Activated CD4-positive, alpha-beta memory T cell treated with anti-CD3 and anti-CD28 coated beads, Interleukin-2, amount 10 ng/mL, durations not matched to agents 7 days and 5 days (primary cell): ENCODE measurements at regions not wholly inside any gene's neighbourhood (a gene's known extent, or its start where the extent isn't known, plus 50 kb on each side); places are given as distances from the start of the nearest gene placed in this dataset.

Experiments
- CTCF ChIA-PET: fragments of 350-600 bp; sonication (Branson Sonifier 250); formaldehyde crosslinking; loops from one replicate; lab custom pipeline; 2021; ENCODE audit warnings: antibody characterized with exemption, inconsistent platforms; lab: Charles Lee
- POLR2A ChIA-PET: fragments of 350-600 bp; sonication (Branson Sonifier 250); formaldehyde crosslinking; loops from one replicate; lab custom pipeline; 2021; ENCODE audit warnings: antibody characterized with exemption; lab: Charles Lee
- DNase-seq: peaks from one replicate; pipeline ENCODE4 v3.0.0-alpha.2; 2020
- H3K27ac Mint-ChIP-seq: one replicate; pipeline ENCODE4 v1.8.0; 2021; ENCODE audit warnings: mild to moderate bottlenecking, mixed read lengths
- H3K27me3 Mint-ChIP-seq: one replicate; pipeline ENCODE4 v1.8.0; 2021; ENCODE audit warnings: mixed read lengths
- H3K36me3 Mint-ChIP-seq: one replicate; pipeline ENCODE4 v1.8.0; 2021; ENCODE audit warnings: low read depth, mixed read lengths
- H3K4me1 Mint-ChIP-seq: one replicate; pipeline ENCODE4 v1.8.0; 2021; ENCODE audit warnings: mixed read lengths
- H3K4me3 Mint-ChIP-seq: one replicate; pipeline ENCODE4 v1.8.0; 2021; ENCODE audit warnings: mild to moderate bottlenecking, mixed read lengths
- H3K9me3 Mint-ChIP-seq: one replicate; pipeline ENCODE4 v1.8.0; 2021; ENCODE audit warnings: mixed read lengths

DNA sequence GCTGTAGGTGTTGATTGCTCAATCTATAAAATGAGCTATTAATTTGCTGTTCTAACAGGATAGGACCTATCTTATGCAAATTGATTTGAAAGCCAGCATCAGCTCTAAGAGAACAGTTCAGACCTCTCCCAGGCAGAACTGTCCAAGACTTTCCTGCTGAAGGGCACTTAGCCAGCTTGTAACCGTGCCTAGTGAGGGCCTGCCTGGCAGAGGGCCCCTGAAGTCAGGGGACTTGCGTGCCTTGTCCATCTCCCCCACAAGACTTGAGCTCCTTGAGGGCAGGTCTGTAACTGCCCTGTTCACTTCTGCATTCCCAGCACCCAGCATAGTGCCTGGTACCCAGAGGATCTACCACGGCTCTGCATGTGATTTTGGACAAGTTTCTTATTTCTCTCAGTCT lies 293.4 kb downstream of the CDK5RAP2 start:
- Mint-ChIP-seq H3K4me1 (no peaks in the 10 kb centered on the region), H3K27ac (no peak overlapping the region), H3K27me3 (no peaks in the 10 kb centered on the region), H3K36me3 (no peaks in the 10 kb centered on the region), H3K9me3 (no peaks in the 10 kb centered on the region), H3K4me3 (no peak overlapping the region)
- no peak for DNase-seq
- ChIA-PET CTCF (no interaction called here), POLR2A (no interaction called here)

DNA sequence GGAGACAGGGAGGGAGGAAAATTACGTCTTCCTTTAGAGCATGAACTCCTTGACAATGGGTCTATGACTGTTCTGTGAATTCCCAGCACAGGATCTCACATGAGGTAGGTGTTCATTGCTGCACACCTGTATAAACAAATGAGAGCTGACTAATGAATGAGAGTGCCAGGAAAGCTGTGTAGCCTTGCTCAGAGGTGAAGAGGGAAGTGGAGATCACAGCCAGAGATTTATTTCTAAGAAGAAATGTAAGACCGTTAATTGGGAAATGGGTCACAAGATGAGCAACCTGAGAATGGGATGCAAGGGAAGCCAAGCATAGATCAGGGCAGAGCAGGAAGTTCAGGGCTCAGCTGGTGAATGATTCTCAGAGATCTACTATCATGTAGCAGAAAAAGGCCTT lies 295.1 kb downstream of the CDK5RAP2 start:
- H3K27ac Mint-ChIP-seq, result no peak overlapping the region
- DNase-seq, result no peak
- POLR2A ChIA-PET, result no interaction called here
- no peaks in the 10 kb centered on the region for H3K36me3 Mint-ChIP-seq
- no peaks in the 10 kb centered on the region for H3K27me3 Mint-ChIP-seq
- H3K4me1 Mint-ChIP-seq, result no peaks in the 10 kb centered on the region
- no peaks in the 10 kb centered on the region for H3K9me3 Mint-ChIP-seq
- no peak overlapping the region for H3K4me3 Mint-ChIP-seq
- CTCF ChIA-PET, result no interaction called here

DNA sequence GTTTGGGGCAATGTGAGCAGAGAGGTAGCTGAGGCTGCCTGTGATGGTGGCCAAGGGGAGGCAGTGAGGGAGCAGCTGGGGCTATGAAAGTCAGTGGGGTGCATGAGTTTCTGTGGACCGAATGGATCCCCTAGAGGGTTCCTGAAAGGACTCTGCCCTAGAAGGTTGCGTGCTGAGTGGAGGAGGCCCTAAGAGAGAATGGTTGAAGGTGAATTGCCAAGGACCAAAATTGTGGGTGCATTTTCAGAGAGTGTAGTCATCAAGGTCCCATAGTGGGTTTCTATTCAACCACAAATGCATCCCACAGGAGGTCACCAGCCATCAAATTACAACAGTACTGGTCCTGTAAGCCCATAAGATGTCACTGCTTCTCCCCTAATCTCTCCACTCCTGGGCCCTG lies 298.3 kb downstream of the CDK5RAP2 start:
- H3K4me3 Mint-ChIP-seq, result no peak overlapping the region
- H3K4me1 Mint-ChIP-seq, result no peaks in the 10 kb centered on the region

DNA sequence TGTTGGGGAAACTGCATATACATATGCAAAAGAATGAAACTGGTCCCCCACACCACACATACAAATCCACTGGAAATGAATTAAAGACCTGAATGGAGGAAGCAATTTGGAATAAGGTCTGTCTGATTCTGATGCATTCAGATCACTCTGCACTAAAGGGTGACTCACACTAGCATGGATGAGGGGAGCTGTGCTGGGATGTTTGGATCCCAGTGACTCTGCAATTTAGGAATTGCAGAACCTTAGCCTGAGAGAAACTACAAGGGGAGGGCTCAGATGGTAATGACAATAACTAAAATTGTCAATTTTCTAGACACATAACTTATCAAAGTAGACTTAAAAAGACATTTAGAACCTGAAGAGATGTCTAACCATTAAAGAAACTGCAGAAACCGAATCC lies 312.0 kb downstream of the CDK5RAP2 start:
- no peak for DNase-seq
- peaks cover 4% of the 10 kb centered on the region for H3K9me3 Mint-ChIP-seq
- no peak overlapping the region for H3K4me3 Mint-ChIP-seq
- peaks cover 4% of the 10 kb centered on the region for H3K27me3 Mint-ChIP-seq
- H3K4me1 Mint-ChIP-seq, result no peaks in the 10 kb centered on the region
- ChIA-PET CTCF (no interaction called here), POLR2A (no interaction called here)
- no peak overlapping the region for H3K27ac Mint-ChIP-seq
- H3K36me3 Mint-ChIP-seq, result no peaks in the 10 kb centered on the region

More for the DNA sequence above, 298.3 kb downstream of the CDK5RAP2 start:
- CTCF ChIA-PET, result no interaction called here
- H3K36me3 Mint-ChIP-seq, result no peaks in the 10 kb centered on the region
- H3K27ac Mint-ChIP-seq, result no peak overlapping the region
- POLR2A ChIA-PET, result no interaction called here
- DNase-seq, result no peak
- H3K9me3 Mint-ChIP-seq, result no peaks in the 10 kb centered on the region
- H3K27me3 Mint-ChIP-seq, result no peaks in the 10 kb centered on the region

DNA sequence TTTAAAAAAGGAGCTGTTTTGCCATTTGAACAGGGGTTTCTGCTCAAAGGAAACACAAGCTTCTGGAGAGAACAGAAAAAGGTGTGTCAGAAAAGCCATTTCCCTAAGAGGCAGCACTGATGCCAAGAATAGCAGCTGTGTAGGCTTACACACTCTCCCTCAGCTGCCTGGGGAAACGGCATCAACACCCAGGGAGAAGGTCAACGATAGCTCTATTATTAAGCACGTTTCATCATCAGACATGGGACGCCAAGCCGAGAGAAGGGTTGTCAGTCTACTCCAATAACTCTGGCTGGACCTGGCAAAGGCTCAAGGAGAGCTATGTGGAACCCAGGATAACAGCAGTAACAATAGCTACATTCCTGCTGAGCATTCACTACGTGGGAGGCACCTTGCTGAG lies 314.2 kb downstream of the CDK5RAP2 start:
- Mint-ChIP-seq H3K36me3 (no peaks in the 10 kb centered on the region), H3K4me3 (no peak overlapping the region), H3K27ac (no peak overlapping the region), H3K9me3 (peaks cover 1% of the 10 kb centered on the region), H3K27me3 (peaks cover 4% of the 10 kb centered on the region), H3K4me1 (no peaks in the 10 kb centered on the region)
- DNase-seq, result no peak
- ChIA-PET CTCF (no interaction called here), POLR2A (no interaction called here)

DNA sequence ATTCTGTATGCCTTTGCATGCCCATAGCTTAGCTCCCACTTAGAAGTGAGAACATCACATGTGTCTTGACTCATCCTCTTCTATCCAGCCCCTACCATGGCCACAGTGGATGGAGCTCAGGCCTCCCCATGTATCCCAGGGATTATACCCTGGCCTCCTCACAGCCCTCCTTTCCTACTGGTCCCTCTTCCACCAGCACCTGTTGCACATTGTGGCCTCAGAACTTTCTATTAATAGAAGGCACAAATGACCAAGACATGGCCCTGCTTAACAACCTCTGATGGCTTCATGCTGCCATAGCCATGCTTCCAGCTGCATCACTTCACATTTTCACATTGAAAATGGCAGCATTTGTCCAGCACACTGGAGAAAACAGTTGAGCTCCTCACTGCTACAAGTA lies 315.4 kb downstream of the CDK5RAP2 start:
- no peak for DNase-seq
- ChIA-PET POLR2A (no interaction called here), CTCF (no interaction called here)
- Mint-ChIP-seq H3K27ac (no peak overlapping the region), H3K9me3 (peaks cover 1% of the 10 kb centered on the region), H3K36me3 (no peaks in the 10 kb centered on the region), H3K27me3 (peaks cover 4% of the 10 kb centered on the region), H3K4me3 (no peak overlapping the region), H3K4me1 (no peaks in the 10 kb centered on the region)

DNA sequence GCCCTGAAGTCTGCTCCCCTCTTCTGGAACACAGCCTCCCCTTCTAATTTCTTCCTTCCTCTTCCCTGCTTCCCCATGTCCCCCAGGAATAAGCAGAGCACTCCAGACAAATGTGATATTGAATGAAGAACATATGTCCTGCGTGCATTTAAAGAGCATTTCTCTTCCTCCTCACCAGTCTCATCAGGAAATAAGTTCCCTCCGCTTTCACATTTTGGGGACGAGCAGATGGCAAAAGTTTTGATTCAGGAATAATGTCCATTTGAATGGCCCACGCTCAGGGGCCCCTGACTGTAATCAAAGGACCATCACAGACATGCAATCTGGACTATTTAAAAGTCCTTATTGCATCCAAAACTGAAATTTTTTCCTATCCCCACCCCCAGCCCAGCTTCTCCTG lies 316.1 kb downstream of the CDK5RAP2 start:
- CTCF ChIA-PET, result no interaction called here
- POLR2A ChIA-PET, result no interaction called here
- no peak for DNase-seq
- peaks cover 4% of the 10 kb centered on the region for H3K27me3 Mint-ChIP-seq
- H3K9me3 Mint-ChIP-seq, result peaks cover 1% of the 10 kb centered on the region
- no peak overlapping the region for H3K27ac Mint-ChIP-seq
- no peak overlapping the region for H3K4me3 Mint-ChIP-seq
- H3K4me1 Mint-ChIP-seq, result no peaks in the 10 kb centered on the region
- H3K36me3 Mint-ChIP-seq, result no peaks in the 10 kb centered on the region

DNA sequence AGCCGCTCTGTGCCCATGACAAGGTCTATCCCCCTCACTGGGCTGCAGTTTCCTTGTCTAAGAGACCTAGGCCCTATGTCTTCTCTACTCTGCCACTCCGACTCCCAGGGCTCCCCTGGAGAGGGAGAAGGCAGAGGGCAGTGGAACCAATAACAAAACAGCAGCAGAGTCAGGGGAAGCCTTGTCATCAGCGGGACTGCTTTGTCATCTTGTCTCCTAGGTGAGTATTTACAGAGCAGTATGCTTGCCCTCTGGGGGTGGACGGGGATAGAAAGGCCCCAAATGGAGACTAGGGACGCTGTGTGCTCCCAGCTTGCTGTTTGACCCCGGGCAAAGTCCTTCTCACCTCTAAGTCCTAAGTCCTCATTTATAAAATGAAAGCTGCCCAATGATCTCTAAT lies 318.5 kb downstream of the CDK5RAP2 start:
- Mint-ChIP-seq H3K4me1 (no peaks in the 10 kb centered on the region), H3K9me3 (peaks cover 1% of the 10 kb centered on the region), H3K36me3 (no peaks in the 10 kb centered on the region), H3K4me3 (no peak overlapping the region), H3K27ac (no peak overlapping the region), H3K27me3 (peaks cover 2% of the 10 kb centered on the region)
- ChIA-PET CTCF (no interaction called here), POLR2A (no interaction called here)
- no peak for DNase-seq

DNA sequence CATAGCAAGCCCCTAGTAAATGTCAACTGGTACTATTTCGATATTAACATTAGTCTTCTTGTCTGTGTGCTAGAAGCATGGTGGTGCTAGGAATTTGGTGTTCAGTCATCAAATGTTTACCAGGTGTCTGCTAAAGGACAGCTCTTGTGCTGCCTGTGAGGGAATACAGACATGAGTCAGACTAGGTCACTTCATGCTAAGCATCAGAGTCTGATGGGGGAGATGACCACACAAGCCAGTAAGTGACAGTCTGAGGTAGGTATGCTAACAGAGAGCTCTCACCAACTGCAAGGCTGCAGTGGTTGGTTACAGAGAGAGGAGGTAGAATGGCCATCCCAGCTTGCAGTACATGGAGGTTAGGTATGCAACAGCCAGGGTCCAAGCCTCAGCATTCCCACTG lies 320.9 kb downstream of the CDK5RAP2 start:
- H3K4me3 Mint-ChIP-seq, result no peak overlapping the region
- DNase-seq, result no peak
- no peaks in the 10 kb centered on the region for H3K36me3 Mint-ChIP-seq
- ChIA-PET CTCF (no interaction called here), POLR2A (no interaction called here)
- H3K27ac Mint-ChIP-seq, result no peak overlapping the region
- no peaks in the 10 kb centered on the region for H3K4me1 Mint-ChIP-seq
- H3K9me3 Mint-ChIP-seq, result no peaks in the 10 kb centered on the region
- no peaks in the 10 kb centered on the region for H3K27me3 Mint-ChIP-seq

DNA sequence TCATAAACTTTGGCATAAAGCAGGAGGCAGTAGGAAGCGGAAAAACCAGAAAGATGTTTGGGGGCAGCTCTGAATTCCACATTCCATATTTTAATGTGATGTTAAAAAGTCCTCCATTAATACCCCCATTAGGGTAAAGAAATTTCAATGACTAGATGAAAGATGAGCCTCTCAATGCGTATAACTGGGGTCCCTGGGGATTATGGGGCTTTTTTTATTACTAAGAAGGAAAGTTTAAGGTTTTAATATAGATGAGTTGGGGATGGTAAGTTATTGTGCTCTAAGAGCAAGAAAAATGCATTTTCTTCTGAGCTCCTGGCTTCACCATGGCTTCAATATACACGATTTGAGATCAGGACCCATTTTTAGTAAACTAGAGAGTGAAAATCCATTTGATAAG lies 321.9 kb downstream of the CDK5RAP2 start:
- H3K4me1 Mint-ChIP-seq, result no peaks in the 10 kb centered on the region
- H3K27ac Mint-ChIP-seq, result no peak overlapping the region
- H3K36me3 Mint-ChIP-seq, result no peaks in the 10 kb centered on the region
- no peak for DNase-seq
- H3K4me3 Mint-ChIP-seq, result no peak overlapping the region
- POLR2A ChIA-PET, result no interaction called here
- H3K27me3 Mint-ChIP-seq, result no peaks in the 10 kb centered on the region
- H3K9me3 Mint-ChIP-seq, result no peaks in the 10 kb centered on the region
- CTCF ChIA-PET, result no interaction called here

DNA sequence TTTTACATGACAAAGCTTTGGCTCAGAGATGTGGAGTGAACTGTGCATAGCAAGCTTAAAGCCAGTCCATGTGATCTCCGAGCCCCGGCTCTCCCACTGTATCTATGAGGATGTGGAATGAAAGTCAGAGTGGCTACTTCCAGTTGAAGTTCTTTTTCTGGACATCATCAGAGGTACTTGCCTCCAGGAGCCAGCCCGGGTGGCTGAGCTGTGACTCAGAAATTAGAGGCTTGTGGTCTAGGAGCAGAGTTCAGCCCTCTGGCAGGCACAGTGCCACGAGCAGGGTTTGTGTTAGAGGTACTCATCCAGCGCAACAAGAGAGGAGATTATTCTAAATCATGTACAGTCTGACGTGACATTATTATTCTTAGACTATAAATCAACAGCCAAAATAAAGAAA lies 322.5 kb downstream of the CDK5RAP2 start:
- no peaks in the 10 kb centered on the region for H3K27me3 Mint-ChIP-seq
- H3K4me3 Mint-ChIP-seq, result no peak overlapping the region
- no peak overlapping the region for H3K27ac Mint-ChIP-seq
- no peaks in the 10 kb centered on the region for H3K4me1 Mint-ChIP-seq
- POLR2A ChIA-PET, result no interaction called here
- no peak for DNase-seq
- CTCF ChIA-PET, result no interaction called here
- no peaks in the 10 kb centered on the region for H3K9me3 Mint-ChIP-seq
- no peaks in the 10 kb centered on the region for H3K36me3 Mint-ChIP-seq

DNA sequence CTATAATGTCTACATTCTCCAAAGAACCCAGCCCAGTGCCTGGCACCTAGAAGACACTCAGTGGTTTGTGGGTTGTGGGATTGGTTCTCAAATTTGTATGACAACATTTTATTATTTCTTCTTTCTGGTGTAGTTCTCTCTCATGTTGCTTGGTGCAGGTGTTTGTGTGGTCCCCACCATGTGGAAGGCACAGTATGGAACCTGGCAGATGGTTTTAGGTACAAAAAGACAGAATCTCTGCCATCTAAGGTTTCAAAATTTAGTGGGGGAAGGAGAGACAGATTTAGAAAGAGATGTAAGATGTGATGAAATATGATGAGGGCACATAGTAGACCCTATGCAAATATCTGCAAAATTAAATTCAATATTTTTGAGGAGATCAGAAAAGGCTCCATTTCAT lies 323.8 kb downstream of the CDK5RAP2 start:
- H3K4me1 Mint-ChIP-seq, result no peaks in the 10 kb centered on the region
- H3K9me3 Mint-ChIP-seq, result no peaks in the 10 kb centered on the region
- H3K27me3 Mint-ChIP-seq, result no peaks in the 10 kb centered on the region
- no peak overlapping the region for H3K27ac Mint-ChIP-seq
- CTCF ChIA-PET, result no interaction called here
- DNase-seq, result no peak
- no peak overlapping the region for H3K4me3 Mint-ChIP-seq
- no peaks in the 10 kb centered on the region for H3K36me3 Mint-ChIP-seq
- POLR2A ChIA-PET, result no interaction called here

DNA sequence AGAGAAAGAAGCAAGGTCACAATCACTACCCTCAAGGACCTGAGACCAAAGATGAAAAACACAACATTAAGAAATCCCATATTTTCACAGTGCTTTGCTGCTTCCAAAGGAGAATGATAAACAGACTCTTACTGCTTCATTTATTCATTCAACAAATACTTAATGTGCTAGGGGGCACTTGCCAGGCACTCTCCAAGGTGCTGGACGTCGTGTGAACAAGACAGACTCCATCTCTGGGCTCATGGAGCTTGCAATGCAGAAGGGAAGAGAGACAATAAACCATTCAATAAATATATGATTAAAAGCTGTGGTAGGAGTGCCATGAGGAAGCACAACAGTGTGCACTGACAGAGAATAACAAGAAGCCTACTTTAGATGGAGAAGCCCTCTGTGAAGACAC lies 327.7 kb downstream of the CDK5RAP2 start:
- POLR2A ChIA-PET, result no interaction called here
- no peaks in the 10 kb centered on the region for H3K4me1 Mint-ChIP-seq

DNA sequence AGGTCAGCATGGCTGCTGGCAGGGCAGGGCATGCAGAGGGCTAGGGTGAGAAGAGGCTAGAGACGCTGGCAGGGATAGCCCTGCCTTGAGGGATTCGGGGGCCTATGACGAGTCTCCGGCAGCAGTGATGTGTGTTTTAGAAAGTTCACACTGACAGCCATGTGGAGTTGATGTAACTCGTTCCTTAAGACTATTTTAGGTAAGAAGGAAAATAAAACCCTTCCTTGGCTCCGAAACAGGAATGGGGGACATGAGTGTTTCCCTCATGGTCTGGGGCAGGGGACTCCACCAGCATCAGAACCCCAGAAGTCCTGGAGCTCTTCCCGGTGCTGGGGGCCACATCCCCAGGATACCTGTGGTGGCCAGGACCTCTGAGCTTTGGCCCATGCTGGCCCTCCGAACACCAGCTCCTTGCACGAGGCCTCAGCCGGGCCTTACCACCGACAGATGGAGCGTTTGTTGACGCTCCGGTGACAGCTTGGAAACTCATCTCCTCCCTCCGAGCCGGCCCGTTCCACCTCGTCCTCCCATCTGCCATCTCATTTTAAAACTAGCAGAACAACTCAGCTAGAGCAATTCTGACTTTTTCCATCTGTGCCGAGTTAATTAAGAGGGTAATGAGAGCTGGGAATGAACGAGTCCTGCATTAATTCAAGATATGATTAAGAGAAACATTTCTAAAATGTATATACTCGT lies 337.7 kb downstream of the CDK5RAP2 start:
- DNase-seq, result no peak
- CTCF ChIA-PET, result no interaction called here
- Mint-ChIP-seq H3K36me3 (no peaks in the 10 kb centered on the region), H3K4me1 (no peaks in the 10 kb centered on the region), H3K4me3 (no peak overlapping the region), H3K27me3 (no peaks in the 10 kb centered on the region), H3K9me3 (no peaks in the 10 kb centered on the region), H3K27ac (no peak overlapping the region)
- POLR2A ChIA-PET, result no interaction called here

More for the DNA sequence above, 327.7 kb downstream of the CDK5RAP2 start:
- Mint-ChIP-seq H3K27ac (no peak overlapping the region), H3K36me3 (no peaks in the 10 kb centered on the region), H3K9me3 (peaks cover 3% of the 10 kb centered on the region), H3K27me3 (no peaks in the 10 kb centered on the region), H3K4me3 (no peak overlapping the region)
- CTCF ChIA-PET, result no interaction called here
- DNase-seq, result no peak
